ENCODE measurements at regions not wholly inside any gene's neighbourhood (a gene's known extent, or its start where the extent isn't known, plus 50 kb on each side); places are given as distances from the start of the nearest gene placed in this dataset.

- TF ChIP-seq, protein P1, sequence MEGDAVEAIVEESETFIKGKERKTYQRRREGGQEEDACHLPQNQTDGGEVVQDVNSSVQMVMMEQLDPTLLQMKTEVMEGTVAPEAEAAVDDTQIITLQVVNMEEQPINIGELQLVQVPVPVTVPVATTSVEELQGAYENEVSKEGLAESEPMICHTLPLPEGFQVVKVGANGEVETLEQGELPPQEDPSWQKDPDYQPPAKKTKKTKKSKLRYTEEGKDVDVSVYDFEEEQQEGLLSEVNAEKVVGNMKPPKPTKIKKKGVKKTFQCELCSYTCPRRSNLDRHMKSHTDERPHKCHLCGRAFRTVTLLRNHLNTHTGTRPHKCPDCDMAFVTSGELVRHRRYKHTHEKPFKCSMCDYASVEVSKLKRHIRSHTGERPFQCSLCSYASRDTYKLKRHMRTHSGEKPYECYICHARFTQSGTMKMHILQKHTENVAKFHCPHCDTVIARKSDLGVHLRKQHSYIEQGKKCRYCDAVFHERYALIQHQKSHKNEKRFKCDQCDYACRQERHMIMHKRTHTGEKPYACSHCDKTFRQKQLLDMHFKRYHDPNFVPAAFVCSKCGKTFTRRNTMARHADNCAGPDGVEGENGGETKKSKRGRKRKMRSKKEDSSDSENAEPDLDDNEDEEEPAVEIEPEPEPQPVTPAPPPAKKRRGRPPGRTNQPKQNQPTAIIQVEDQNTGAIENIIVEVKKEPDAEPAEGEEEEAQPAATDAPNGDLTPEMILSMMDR (IDR thresholded peaks at IDR 0.05; ENCODE audit: low read depth, low read length, missing input control): no peak
- no peak for TF ChIP-seq RXRA (IDR thresholded peaks at IDR 0.05)
- TF ChIP-seq ZBTB33 (IDR thresholded peaks at IDR 0.05): no peak
- no peak for TF ChIP-seq MAX (IDR thresholded peaks at IDR 0.05)
- TF ChIP-seq YY1 (IDR thresholded peaks at IDR 0.05): no peak
- TF ChIP-seq EGR1 (IDR thresholded peaks at IDR 0.05; ENCODE audit: low read depth in 2 of 2): no peak
- TF ChIP-seq NR2F2 (IDR thresholded peaks at IDR 0.05): no peak
- TF ChIP-seq JUND (IDR thresholded peaks at IDR 0.05): no peak
- TF ChIP-seq SP1 (IDR thresholded peaks at IDR 0.05): no peak
- TF ChIP-seq TAF1 (conservative IDR thresholded peaks at IDR 0.05): no peak
- TF ChIP-seq, protein P2, sequence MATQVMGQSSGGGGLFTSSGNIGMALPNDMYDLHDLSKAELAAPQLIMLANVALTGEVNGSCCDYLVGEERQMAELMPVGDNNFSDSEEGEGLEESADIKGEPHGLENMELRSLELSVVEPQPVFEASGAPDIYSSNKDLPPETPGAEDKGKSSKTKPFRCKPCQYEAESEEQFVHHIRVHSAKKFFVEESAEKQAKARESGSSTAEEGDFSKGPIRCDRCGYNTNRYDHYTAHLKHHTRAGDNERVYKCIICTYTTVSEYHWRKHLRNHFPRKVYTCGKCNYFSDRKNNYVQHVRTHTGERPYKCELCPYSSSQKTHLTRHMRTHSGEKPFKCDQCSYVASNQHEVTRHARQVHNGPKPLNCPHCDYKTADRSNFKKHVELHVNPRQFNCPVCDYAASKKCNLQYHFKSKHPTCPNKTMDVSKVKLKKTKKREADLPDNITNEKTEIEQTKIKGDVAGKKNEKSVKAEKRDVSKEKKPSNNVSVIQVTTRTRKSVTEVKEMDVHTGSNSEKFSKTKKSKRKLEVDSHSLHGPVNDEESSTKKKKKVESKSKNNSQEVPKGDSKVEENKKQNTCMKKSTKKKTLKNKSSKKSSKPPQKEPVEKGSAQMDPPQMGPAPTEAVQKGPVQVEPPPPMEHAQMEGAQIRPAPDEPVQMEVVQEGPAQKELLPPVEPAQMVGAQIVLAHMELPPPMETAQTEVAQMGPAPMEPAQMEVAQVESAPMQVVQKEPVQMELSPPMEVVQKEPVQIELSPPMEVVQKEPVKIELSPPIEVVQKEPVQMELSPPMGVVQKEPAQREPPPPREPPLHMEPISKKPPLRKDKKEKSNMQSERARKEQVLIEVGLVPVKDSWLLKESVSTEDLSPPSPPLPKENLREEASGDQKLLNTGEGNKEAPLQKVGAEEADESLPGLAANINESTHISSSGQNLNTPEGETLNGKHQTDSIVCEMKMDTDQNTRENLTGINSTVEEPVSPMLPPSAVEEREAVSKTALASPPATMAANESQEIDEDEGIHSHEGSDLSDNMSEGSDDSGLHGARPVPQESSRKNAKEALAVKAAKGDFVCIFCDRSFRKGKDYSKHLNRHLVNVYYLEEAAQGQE (IDR thresholded peaks at IDR 0.05): no peak
- TF ChIP-seq HNF4A (conservative IDR thresholded peaks at IDR 0.05): no peak
- TF ChIP-seq ATF3 (IDR thresholded peaks at IDR 0.05): no peak
These were observed 1169.0 kb upstream of the ATXN8OS start for GRCh38 chr13:68938639-68939038.
